GM18873 (cell line): ENCODE measurements at regions not wholly inside any gene's neighbourhood (a gene's known extent, or its start where the extent isn't known, plus 50 kb on each side); places are given as distances from the start of the nearest gene placed in this dataset.
"Not testable (repeated sequence)": the region's sequence is repeated elsewhere in the genome, so short reads cannot be mapped to it uniquely, and the experiment has no call there.

Experiments used
- ATAC-seq: cut with Tn5 transposase; IDR thresholded peaks from one replicate; pipeline ENCODE4 v1.9.1; 2021; ENCODE audit warnings: mild to moderate bottlenecking, moderate library complexity, moderate number of reproducible peaks; ENCODE audit not compliant: unreplicated experiment, low FRiP score

GRCh38 chr7:29649028-29649716, 85.5 kb downstream of the PRR15 start:
- ATAC-seq: no peak

GRCh38 chr7:29649876-29650275, 86.2 kb downstream of the PRR15 start:
- ATAC-seq: no peak

GRCh38 chr7:29651477-29651876, 87.8 kb downstream of the PRR15 start:
- no peak for ATAC-seq

GRCh38 chr7:29652556-29652955, 88.9 kb downstream of the PRR15 start:
- no peak for ATAC-seq

- ATAC-seq: not testable (repeated sequence)
Measured at GRCh38 chr7:29654340-29654739, 90.7 kb downstream of the PRR15 start.

- ATAC-seq: no peak
Measured at GRCh38 chr7:29657288-29657687, 93.7 kb downstream of the PRR15 start.

- ATAC-seq: no peak
Measured at GRCh38 chr7:29657856-29658255, 94.2 kb downstream of the PRR15 start.

GRCh38 chr7:29659213-29659612, 95.6 kb downstream of the PRR15 start:
- ATAC-seq: not testable (repeated sequence)

- ATAC-seq: not testable (repeated sequence)
Measured at GRCh38 chr7:29662899-29663298, 99.3 kb downstream of the PRR15 start.

- ATAC-seq: not testable (repeated sequence)
Measured at GRCh38 chr7:29664999-29665398, 101.4 kb downstream of the PRR15 start.

GRCh38 chr7:29667096-29667669, 103.5 kb downstream of the PRR15 start:
- not testable (repeated sequence) for ATAC-seq

GRCh38 chr7:29671286-29671685, 107.7 kb downstream of the PRR15 start:
- ATAC-seq: not testable (repeated sequence)

- ATAC-seq: not testable (repeated sequence)
Measured at GRCh38 chr7:29673635-29674034, 110.0 kb downstream of the PRR15 start.

GRCh38 chr7:29674626-29675025, 111.0 kb downstream of the PRR15 start:
- ATAC-seq: not testable (repeated sequence)

- ATAC-seq: not testable (repeated sequence)
Measured at GRCh38 chr7:29677254-29677653, 113.6 kb downstream of the PRR15 start.

GRCh38 chr7:29679963-29680362, 116.3 kb downstream of the PRR15 start:
- not testable (repeated sequence) for ATAC-seq

- ATAC-seq: not testable (repeated sequence)
Measured at GRCh38 chr7:29680601-29681000, 117.0 kb downstream of the PRR15 start.

- ATAC-seq: peak; percentile 4
Measured at GRCh38 chr7:29684151-29684786, 120.6 kb downstream of the PRR15 start.

GRCh38 chr7:29684787-29685650, 121.3 kb upstream of the WIPF3 start:
- ATAC-seq: peak; percentile 56

- not testable (repeated sequence) for ATAC-seq
Measured at GRCh38 chr7:29685651-29686271, 120.5 kb upstream of the WIPF3 start.
